Activated T-helper 1 cell treated with anti-CD3 and anti-CD28 coated beads, Interleukin-2, amount 50 U/mL, for 16 hours (primary cell): ENCODE measurements at regions not wholly inside any gene's neighbourhood (a gene's known extent, or its start where the extent isn't known, plus 50 kb on each side); places are given as distances from the start of the nearest gene placed in this dataset.

Experiments
- DNase-seq, 2 donors: peaks; one replicate each; pipeline ENCODE4 v3.0.0-alpha.2; 2020; ENCODE audit warnings: low read depth in 1 of 2, low spot score in 1 of 2

GRCh38 chr21:35222541-35222941 is 173.4 kb upstream of the RUNX1 start:
- no peak for DNase-seq

- DNase-seq: no peak
These were observed 172.9 kb upstream of the RUNX1 start for GRCh38 chr21:35222021-35222420.

GRCh38 chr21:35220301-35220700 is 171.2 kb upstream of the RUNX1 start:
- no peak for DNase-seq

DNA sequence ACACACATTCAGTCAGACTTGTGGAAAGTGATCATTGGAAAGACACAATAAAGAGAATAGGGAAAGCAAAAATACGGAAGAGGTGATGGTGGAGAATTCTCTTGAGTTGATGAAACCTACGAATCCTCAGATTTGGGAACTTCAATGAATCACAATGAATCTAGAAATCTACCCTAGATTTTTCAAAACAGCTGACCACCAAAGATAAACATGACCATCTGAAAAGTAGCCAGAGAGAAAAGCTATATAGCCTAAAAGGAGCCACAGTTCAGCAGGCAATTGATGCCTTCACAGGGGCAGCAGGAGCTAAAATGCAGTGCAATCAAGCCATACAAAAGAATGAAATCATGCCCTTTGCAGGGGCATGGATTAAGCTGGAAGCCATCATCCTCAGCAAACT is 170.6 kb upstream of the RUNX1 start:
- no peak for DNase-seq

GRCh38 chr21:35219291-35219690 is 170.2 kb upstream of the RUNX1 start:
- DNase-seq: no peak

GRCh38 chr21:35217504-35218060 is 168.5 kb upstream of the RUNX1 start:
- DNase-seq: no peak

- no peak for DNase-seq
These were observed 167.9 kb upstream of the RUNX1 start for GRCh38 chr21:35216996-35217395.

DNA sequence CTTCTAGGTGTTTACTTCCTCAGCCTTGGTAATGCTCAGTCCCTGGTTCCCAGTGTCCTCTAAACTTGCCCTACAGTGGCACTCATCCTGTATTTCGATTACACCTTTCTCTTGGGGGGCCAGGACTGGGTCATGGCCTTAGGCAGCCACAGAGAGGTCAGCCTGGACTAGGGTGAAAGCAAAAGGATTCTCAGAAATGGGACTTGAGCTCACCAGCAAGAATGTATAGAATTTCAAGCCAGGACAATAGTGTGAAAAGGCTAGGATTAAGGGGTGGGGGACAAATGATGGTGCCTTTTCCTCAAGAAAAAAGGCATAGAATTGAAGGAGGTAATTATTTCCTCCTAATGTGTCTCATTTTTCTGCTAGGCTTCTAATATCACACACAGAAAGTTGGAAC is 166.8 kb upstream of the RUNX1 start:
- DNase-seq: no peak

GRCh38 chr21:35212393-35213127 is 163.5 kb upstream of the RUNX1 start:
- no peak for DNase-seq

GRCh38 chr21:35211782-35212181 is 162.7 kb upstream of the RUNX1 start:
- no peak for DNase-seq

- DNase-seq: no peak
These were observed 161.0 kb upstream of the RUNX1 start for GRCh38 chr21:35210093-35210492.

- no peak for DNase-seq
These were observed 159.9 kb upstream of the RUNX1 start for GRCh38 chr21:35208810-35209517.

DNA sequence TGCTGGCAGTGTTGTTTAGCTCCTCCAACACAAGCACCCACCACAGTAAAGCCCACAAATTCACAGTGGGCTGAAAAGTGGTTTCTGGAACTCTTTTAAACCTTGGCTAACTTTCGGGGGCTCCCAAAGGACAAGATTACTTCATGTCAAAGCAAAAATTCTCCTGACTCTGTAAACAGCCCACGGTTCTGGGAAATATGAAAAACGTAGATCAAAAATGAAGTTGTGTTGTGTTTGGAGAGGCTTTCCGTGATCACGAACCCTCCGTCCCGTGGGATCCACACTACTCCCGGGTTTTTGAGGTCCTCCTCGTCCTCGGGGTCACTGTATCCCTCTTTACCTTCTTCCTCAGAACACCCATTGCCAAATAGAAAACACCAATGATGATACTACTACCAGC is 159.0 kb upstream of the RUNX1 start:
- DNase-seq: no peak

GRCh38 chr21:35207322-35207721 is 158.2 kb upstream of the RUNX1 start:
- no peak for DNase-seq

GRCh38 chr21:35206141-35207125 is 157.3 kb upstream of the RUNX1 start:
- no peak for DNase-seq

DNA sequence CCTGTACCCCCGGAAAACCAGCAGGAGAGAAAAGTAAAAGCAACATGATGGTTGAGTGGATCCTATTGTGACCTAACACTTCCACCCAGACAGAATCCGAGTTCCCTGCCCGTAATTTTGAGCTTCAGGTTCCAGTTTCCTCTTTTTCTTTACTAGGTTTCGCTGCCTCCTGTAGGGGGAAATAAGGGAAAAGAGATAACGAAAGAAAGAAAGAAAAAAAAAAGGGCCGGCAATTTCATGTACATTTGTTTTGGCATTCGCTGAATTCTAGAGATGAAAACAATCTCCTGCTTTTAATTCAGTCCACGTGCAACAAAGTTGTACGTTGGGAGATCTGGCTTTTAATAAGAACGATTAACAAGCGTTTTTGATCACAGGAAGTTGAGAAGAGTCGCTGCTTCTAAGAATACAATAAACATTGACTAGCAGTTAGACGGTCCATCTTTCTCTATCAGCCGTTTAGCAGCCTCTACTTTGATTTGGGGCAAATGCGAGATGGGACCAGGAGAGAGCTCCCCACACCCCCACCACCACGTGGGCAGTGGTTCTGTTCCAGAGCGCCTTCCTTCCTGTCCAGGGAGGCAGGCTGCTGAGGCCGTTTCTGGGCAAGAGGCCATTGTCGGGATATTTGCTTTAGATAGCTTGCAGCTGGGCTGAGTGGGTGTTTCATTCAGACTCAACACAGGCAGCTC is 155.9 kb upstream of the RUNX1 start:
- no peak for DNase-seq

DNA sequence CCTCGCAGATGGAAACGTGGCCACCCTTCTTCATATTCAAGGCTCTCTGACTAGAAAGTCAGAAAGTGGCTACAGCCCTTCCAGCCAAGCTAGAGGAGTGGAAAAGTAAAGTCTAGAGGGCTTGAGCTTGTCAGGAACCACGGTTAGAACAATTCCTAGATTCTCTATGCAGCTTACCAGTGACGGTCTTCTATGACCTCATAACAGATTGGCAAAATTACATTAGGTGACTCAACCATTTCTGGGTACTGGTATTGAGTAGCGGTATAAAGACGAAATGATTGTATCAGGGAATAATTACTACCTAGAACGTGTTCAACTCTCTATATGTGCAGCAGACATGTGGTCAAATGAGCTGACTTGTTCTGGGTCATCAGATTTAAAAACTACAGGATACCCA is 155.0 kb upstream of the RUNX1 start:
- no peak for DNase-seq

DNA sequence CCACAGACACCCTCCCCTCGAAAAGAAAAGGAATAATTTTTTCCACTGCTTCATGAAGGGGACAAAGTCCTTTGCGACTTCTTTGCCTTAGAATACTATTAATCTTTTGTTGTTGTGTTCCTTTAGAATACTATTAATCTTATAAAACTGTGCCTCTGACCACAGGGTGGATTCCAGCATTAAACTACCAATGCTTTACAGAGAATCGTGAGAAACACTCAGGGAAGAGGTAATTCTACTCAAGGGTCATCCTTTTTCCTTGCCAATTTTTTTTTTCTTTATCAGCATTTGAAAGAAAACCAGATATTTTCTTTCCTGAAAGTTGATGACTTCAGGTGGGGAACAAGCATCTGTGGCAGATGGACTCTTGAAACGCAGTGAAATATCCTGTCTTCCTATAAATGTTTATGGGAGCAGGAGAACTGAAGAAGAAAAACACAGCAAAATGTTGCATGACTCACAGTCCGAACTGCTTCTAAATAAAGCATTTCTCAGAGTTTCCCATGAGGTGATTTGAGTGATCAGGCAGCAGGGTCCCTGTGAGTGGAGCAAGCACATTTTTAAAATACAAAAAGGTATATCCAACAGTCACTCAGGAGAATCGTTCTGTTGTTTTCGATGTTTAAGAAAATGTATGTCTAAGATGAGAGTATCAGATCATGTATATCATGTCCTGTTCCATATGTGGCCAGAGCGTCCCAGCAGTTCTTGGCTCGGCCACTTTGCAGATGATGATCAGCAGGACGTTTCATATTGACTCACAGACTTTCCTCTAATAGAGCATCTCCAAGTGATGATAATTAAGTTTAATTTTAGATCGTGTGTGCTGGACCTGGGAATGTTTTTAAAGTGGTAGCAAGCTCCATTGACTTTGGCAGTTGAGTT is 154.2 kb upstream of the RUNX1 start:
- DNase-seq: no peak

DNA sequence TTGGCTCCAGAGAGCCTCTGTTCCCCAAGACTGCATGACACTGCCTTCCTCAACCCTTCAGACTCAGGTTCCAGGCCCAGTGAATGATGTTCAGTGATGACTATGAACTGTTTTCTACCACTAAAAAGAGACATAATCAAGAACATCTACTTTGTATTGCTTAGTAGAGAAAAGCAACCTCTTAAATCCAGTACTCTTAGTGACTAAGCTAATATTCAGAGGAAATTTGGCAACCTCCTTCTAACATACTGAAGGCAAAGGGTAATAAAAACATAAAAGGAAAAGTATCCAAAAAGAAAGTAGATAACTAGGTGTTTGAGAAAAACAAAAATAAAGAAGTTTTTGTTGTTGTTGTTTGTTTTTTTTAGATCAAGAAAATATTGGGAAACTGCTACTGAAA is 153.3 kb upstream of the RUNX1 start:
- no peak for DNase-seq

DNA sequence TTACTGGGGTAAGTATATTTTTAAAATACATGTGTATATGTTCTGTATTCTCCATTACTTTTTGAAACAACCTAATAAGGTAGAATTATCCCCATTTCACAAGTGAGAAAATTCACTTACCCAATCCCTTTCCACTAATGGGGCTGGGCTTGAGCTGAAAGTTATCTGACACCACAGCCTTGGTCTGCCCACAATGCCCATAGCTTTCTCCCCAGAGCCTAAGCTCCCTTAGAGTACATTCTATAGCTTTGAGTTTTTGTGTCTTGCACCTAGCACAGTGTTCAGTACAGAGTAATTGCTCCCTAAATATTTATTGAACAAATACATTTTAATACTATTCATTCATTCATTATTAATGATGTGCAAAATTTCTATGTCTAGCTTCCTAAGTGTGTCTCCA is 152.7 kb upstream of the RUNX1 start:
- DNase-seq: no peak
